SU-DHL-6 (cell line): ENCODE measurements at regions not wholly inside any gene's neighbourhood (a gene's known extent, or its start where the extent isn't known, plus 50 kb on each side); places are given as distances from the start of the nearest gene placed in this dataset.

Experiments
- H2AFZ ChIP-seq: fragments of 200-600 bp; sonication (generic); 2 replicates; pipeline ENCODE4 v1.6.1; 2014; ENCODE audit warnings: low read depth, mild to moderate bottlenecking, moderate library complexity, mixed read lengths, antibody characterized with exemption, low read length; ENCODE audit not compliant: severe bottlenecking
- H3F3A ChIP-seq: fragments of 200-600 bp; shearing (Covaris generic); 2 replicates; pipeline ENCODE4 v1.6.0; 2016; ENCODE audit warnings: antibody characterized with exemption, mild to moderate bottlenecking; ENCODE audit not compliant: insufficient read depth
- H3K27ac ChIP-seq: fragments of 200-600 bp; sonication (generic); 2 replicates; pipeline ENCODE4 v1.5.1; 2016; ENCODE audit warnings: low read depth, mild to moderate bottlenecking, low read length, moderate library complexity, mixed read lengths
- H3K27me3 ChIP-seq: fragments of 200-600 bp; sonication (generic), shearing (Covaris generic); 2 replicates; pipeline ENCODE4 v1.6.0; 2014; ENCODE audit warnings: mild to moderate bottlenecking, low read length
- H3K36me3 ChIP-seq: fragments of 200-600 bp; sonication (generic); 2 replicates; pipeline ENCODE4 v1.6.1; 2014; ENCODE audit warnings: mild to moderate bottlenecking, low read length, mixed read lengths
- H3K4me2 ChIP-seq: fragments of 300-600, 200-600 bp; shearing (Covaris generic), sonication (generic); 2 replicates; pipeline ENCODE4 v1.6.0; 2014; ENCODE audit warnings: low read length, low read depth, mild to moderate bottlenecking; ENCODE audit not compliant: poor library complexity, severe bottlenecking
- H3K4me3 ChIP-seq: fragments of 200-600 bp; sonication (generic); 2 replicates; pipeline ENCODE4 v1.5.1; 2014; ENCODE audit warnings: antibody characterized with exemption, low read length, mild to moderate bottlenecking, mixed read lengths; ENCODE audit not compliant: insufficient read depth, poor library complexity, severe bottlenecking
- H3K79me2 ChIP-seq: fragments of 200-600 bp; sonication (generic); 2 replicates; pipeline ENCODE4 v1.6.1; 2014; ENCODE audit warnings: mild to moderate bottlenecking, low read length, moderate library complexity; ENCODE audit not compliant: insufficient read depth
- H3K9ac ChIP-seq: fragments of 200-600 bp; sonication (generic); 2 replicates; pipeline ENCODE4 v1.7.0; 2014; ENCODE audit warnings: mild to moderate bottlenecking, low read length
- H3K9me2 ChIP-seq: fragments of 200-600 bp; sonication (generic); replicated peaks from 2 replicates; pipeline ENCODE4 v1.6.1; 2014; ENCODE audit warnings: low read length; ENCODE audit not compliant: insufficient read depth
- H3K9me3 ChIP-seq: fragments of 200-600 bp; sonication (generic); 2 replicates; pipeline ENCODE4 v1.6.1; 2014; ENCODE audit warnings: low read length, mixed read lengths; ENCODE audit not compliant: insufficient read depth
- H4K20me1 ChIP-seq: fragments of 200-600 bp; sonication (generic); 2 replicates; pipeline ENCODE4 v1.6.1; 2014; ENCODE audit warnings: low read depth, mild to moderate bottlenecking, antibody characterized with exemption, low read length, moderate library complexity, mixed read lengths
- CTCF ChIP-seq: fragments of 200-600 bp; sonication (generic); IDR thresholded peaks from one replicate; pipeline ENCODE4 v1.5.1; 2017; ENCODE audit warnings: antibody characterized with exemption, mild to moderate bottlenecking, low read length, moderate library complexity; ENCODE audit not compliant: insufficient read depth, poor library complexity, severe bottlenecking
- EZH2phosphoT487 ChIP-seq: fragments of 200-600 bp; sonication (generic), shearing (Covaris generic); conservative IDR thresholded peaks from 2 replicates; pipeline ENCODE4 v1.6.1; 2018; ENCODE audit warnings: mild to moderate bottlenecking, antibody characterized with exemption, low read length, moderate library complexity, mixed read lengths

DNA sequence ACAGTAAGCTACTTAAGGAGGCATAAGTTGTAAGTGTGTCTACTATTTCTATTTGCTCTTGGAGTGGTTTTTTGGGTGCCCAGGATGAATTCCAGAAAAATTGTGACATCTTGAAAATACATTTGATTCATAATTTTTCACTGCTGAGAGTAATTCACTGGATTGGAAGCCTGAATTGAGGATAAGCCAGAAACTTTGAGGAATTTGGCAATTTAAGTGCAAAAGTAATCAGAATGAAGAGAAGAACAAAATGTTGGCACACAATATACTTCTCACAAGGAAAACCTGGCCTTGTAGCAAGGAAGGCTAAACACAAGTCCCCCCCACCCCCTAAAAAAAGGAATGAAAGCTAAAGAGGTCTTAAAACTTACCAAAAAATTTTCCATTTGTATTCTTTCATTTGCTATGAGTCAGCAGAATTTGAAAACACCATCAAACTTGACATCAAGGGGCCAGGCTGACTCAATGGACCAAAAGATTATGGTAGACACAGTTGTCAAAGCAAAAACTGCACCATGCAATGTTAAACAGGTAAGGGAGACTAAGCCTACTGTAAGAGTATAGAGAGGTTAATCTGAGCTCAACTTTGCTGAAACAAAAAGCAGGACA lies 840.0 kb downstream of the FRK start:
- Histone ChIP-seq H3K4me3 (no peak overlapping the region), H3F3A (no peaks in the 10 kb centered on the region), H3K9ac (no peak overlapping the region), H3K27ac (no peak overlapping the region), H3K9me3 (no peaks in the 10 kb centered on the region), H3K4me2 (no peak overlapping the region), H2AFZ (no peak overlapping the region), H3K36me3 (no peaks in the 10 kb centered on the region), H3K79me2 (no peaks in the 10 kb centered on the region), H4K20me1 (no peaks in the 10 kb centered on the region), H3K9me2 (no peaks in the 10 kb centered on the region), H3K27me3 (no peaks in the 10 kb centered on the region)
- TF ChIP-seq EZH2phosphoT487: no peak
- no peak for TF ChIP-seq CTCF

DNA sequence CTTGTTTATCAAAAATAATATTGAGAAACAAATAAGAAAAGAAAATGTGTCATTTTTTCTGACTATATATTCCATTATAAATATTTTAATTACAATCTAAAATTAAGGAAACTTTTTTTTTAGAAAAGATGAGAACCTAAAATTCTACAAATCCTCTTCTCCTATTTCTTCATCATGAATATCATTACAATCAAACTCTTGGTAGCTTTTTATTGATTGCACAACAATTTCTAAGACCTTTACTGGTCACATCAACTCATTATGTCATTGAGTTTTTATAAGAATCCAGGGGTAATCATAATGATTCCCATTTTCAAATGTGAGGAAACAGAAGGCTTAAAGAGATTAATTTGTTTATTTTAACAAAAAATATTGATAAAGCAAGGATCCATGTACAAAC lies 841.0 kb downstream of the FRK start:
- Histone ChIP-seq H3K79me2 (no peaks in the 10 kb centered on the region), H3K9me2 (no peaks in the 10 kb centered on the region), H2AFZ (no peak overlapping the region), H3K4me3 (no peak overlapping the region), H3K4me2 (no peak overlapping the region), H3F3A (no peaks in the 10 kb centered on the region), H3K27ac (no peak overlapping the region), H3K36me3 (no peaks in the 10 kb centered on the region), H3K9me3 (no peaks in the 10 kb centered on the region), H3K27me3 (no peaks in the 10 kb centered on the region), H4K20me1 (no peaks in the 10 kb centered on the region), H3K9ac (no peak overlapping the region)
- TF ChIP-seq CTCF (no peak), EZH2phosphoT487 (no peak)

DNA sequence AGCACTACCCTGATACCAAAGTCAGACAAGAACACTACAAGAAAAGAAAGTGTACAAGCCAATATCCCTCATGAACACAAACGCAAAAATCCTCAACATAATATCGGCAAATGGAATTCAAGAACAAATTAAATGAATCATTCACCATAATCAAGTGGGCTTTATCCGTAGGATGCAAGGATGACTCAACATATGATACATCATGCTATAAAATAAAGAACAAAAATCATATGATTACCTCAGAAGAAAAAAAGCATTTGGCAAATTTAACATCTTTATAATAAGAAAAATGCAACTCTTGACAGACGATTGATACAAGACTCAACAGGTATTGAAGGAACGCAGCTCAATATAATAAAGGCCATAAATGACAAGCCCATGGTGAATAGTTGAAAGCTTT lies 843.9 kb downstream of the FRK start:
- Histone ChIP-seq H3K27me3 (no peaks in the 10 kb centered on the region), H2AFZ (no peak overlapping the region), H3K79me2 (no peaks in the 10 kb centered on the region), H3K27ac (no peak overlapping the region), H3K9me3 (no peaks in the 10 kb centered on the region), H3F3A (no peaks in the 10 kb centered on the region), H3K4me3 (no peak overlapping the region), H3K4me2 (no peak overlapping the region), H3K36me3 (no peaks in the 10 kb centered on the region), H3K9ac (no peak overlapping the region), H4K20me1 (no peaks in the 10 kb centered on the region), H3K9me2 (no peaks in the 10 kb centered on the region; the same call in 1 of the 2 replicates)
- TF ChIP-seq EZH2phosphoT487 (no peak), CTCF (no peak)

GRCh38 chr6:115214283-115214682 lies 846.4 kb downstream of the FRK start:
- Histone ChIP-seq H3K27ac (no peak overlapping the region), H3K9me2 (no peaks in the 10 kb centered on the region; the same call in 1 of the 2 replicates), H3K27me3 (no peaks in the 10 kb centered on the region), H4K20me1 (no peaks in the 10 kb centered on the region), H3K4me3 (no peak overlapping the region), H3K9me3 (no peaks in the 10 kb centered on the region), H3K79me2 (no peaks in the 10 kb centered on the region), H3F3A (no peaks in the 10 kb centered on the region), H2AFZ (no peak overlapping the region), H3K4me2 (no peak overlapping the region), H3K36me3 (no peaks in the 10 kb centered on the region), H3K9ac (no peak overlapping the region)
- TF ChIP-seq EZH2phosphoT487 (no peak), CTCF (no peak)
